Endodermal cell (in vitro differentiated cells): ENCODE measurements at regions not wholly inside any gene's neighbourhood (a gene's known extent, or its start where the extent isn't known, plus 50 kb on each side); places are given as distances from the start of the nearest gene placed in this dataset.

Source experiments
- DNase-seq: peaks from one replicate; pipeline ENCODE4 v3.0.0-alpha.2; 2017
- H3K27ac ChIP-seq: 2 replicates; pipeline ENCODE4 v1.5.1; 2013; ENCODE audit warnings: mild to moderate bottlenecking, low read depth, low read length, moderate library complexity
- H3K27me3 ChIP-seq: 2 replicates; pipeline ENCODE4 v1.6.1; 2013; ENCODE audit warnings: mild to moderate bottlenecking, low read length, moderate library complexity; ENCODE audit not compliant: insufficient read depth, control insufficient read depth, poor library complexity, severe bottlenecking
- H3K36me3 ChIP-seq: 2 replicates; pipeline ENCODE4 v1.7.0; 2013; ENCODE audit warnings: mild to moderate bottlenecking, low read length, moderate library complexity; ENCODE audit not compliant: control insufficient read depth, insufficient read depth
- H3K4me1 ChIP-seq: one replicate; pipeline ENCODE4 v1.7.0; 2013; ENCODE audit warnings: low read length; ENCODE audit not compliant: control insufficient read depth, insufficient read depth
- H3K4me3 ChIP-seq: 2 replicates; pipeline ENCODE4 v1.5.1; 2013; ENCODE audit warnings: mild to moderate bottlenecking, low read length, moderate library complexity
- H3K9ac ChIP-seq: 2 replicates; pipeline ENCODE4 v1.6.1; 2013; ENCODE audit warnings: mild to moderate bottlenecking, low read length, moderate library complexity; ENCODE audit not compliant: poor library complexity, severe bottlenecking; ENCODE audit errors: extremely low read depth
- H3K9me3 ChIP-seq: 2 replicates; pipeline ENCODE4 v1.6.1; 2013; ENCODE audit warnings: mild to moderate bottlenecking, low read length, moderate library complexity; ENCODE audit not compliant: control insufficient read depth
- H3K27ac Mint-ChIP-seq: 2 replicates; pipeline ENCODE4 v1.8.0; 2020; ENCODE audit warnings: mixed read lengths
- H3K27me3 Mint-ChIP-seq: 2 replicates; pipeline ENCODE4 v1.8.0; 2021; ENCODE audit warnings: mild to moderate bottlenecking, mixed read lengths; ENCODE audit not compliant: insufficient read depth
- H3K36me3 Mint-ChIP-seq: 2 replicates; pipeline ENCODE4 v1.8.0; 2020; ENCODE audit warnings: low read depth, mixed read lengths
- H3K4me1 Mint-ChIP-seq: 2 replicates; pipeline ENCODE4 v1.8.0; 2020; ENCODE audit warnings: mixed read lengths
- H3K4me3 Mint-ChIP-seq: 2 replicates; pipeline ENCODE4 v1.8.0; 2020; ENCODE audit warnings: mild to moderate bottlenecking, moderate library complexity, mixed read lengths
- H3K9me3 Mint-ChIP-seq: 2 replicates; pipeline ENCODE4 v1.8.0; 2020; ENCODE audit warnings: mild to moderate bottlenecking, mixed read lengths
- CTCF ChIP-seq: fragments of 200-600 bp; sonication (generic); conservative IDR thresholded peaks from 2 replicates; pipeline ENCODE4 v1.5.0; 2021; ENCODE audit warnings: antibody characterized with exemption, mild to moderate bottlenecking
- WGBS, 2 experiments: methylation state at CpG; one replicate each; pipeline versions ENCODE4 v1.1.5 to v1.1.7; 2013; ENCODE audit warnings: missing lambda C conversion rate in 2 of 2, mixed read lengths in 1 of 2; ENCODE audit not compliant: insufficient coverage in 1 of 2, insufficient read length in 1 of 2; 5-methylcytosine and 5-hydroxymethylcytosine counted together

- H3K4me3 ChIP-seq = no peak overlapping the region
- no peak overlapping the region for H3K9ac ChIP-seq
- no peaks in the 10 kb centered on the region for H3K27me3 ChIP-seq
- H3K36me3 Mint-ChIP-seq = no peaks in the 10 kb centered on the region
- no peaks in the 10 kb centered on the region for H3K9me3 Mint-ChIP-seq
- H3K27ac ChIP-seq = no peak overlapping the region
- H3K9me3 ChIP-seq = no peaks in the 10 kb centered on the region
- no peaks in the 10 kb centered on the region for H3K36me3 ChIP-seq
- no peak for TF ChIP-seq CTCF
- H3K4me1 ChIP-seq = no peaks in the 10 kb centered on the region
- no peak overlapping the region for H3K27ac Mint-ChIP-seq
- DNase-seq = no peak
- no peak overlapping the region for H3K4me3 Mint-ChIP-seq
- peaks cover 7% of the 10 kb centered on the region for H3K4me1 Mint-ChIP-seq
- no peaks in the 10 kb centered on the region for H3K27me3 Mint-ChIP-seq
Measured at GRCh38 chr4:66489370-66489769, 819.1 kb upstream of the EPHA5 start.

DNA sequence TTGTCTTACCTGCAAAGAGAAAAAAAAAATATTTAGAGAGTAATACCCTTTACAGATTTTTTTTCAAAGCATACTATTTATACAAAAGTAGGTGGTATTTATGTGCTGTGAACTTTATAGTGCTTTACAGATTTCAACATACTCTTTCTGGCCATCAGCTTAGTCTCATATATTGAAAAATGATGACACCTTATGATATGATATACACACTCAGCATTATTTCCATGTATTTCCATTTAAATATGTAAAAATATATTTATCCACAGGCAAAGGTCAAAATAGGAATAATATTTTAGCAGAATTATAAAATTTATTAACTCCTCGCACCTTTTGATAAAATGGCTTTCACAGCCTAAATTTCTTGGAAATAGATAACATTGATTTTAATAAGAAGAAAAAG, 815.8 kb upstream of the EPHA5 start:
- no peaks in the 10 kb centered on the region for H3K27me3 Mint-ChIP-seq
- WGBS, 2 experiments = no CpG with 5 or more reads among the region's 1 CpG
- Histone ChIP-seq H3K27ac (no peak overlapping the region), H3K27me3 (no peaks in the 10 kb centered on the region), H3K9me3 (no peaks in the 10 kb centered on the region), H3K9ac (no peak overlapping the region), H3K4me3 (no peak overlapping the region), H3K4me1 (no peaks in the 10 kb centered on the region), H3K36me3 (no peaks in the 10 kb centered on the region)
- TF ChIP-seq CTCF = no peak
- H3K4me3 Mint-ChIP-seq = no peak overlapping the region
- peaks cover 7% of the 10 kb centered on the region for H3K4me1 Mint-ChIP-seq
- H3K27ac Mint-ChIP-seq = no peak overlapping the region
- no peak for DNase-seq
- H3K9me3 Mint-ChIP-seq = no peaks in the 10 kb centered on the region
- no peaks in the 10 kb centered on the region for H3K36me3 Mint-ChIP-seq

- Histone ChIP-seq H3K9me3 (no peaks in the 10 kb centered on the region), H3K9ac (no peak overlapping the region), H3K27me3 (no peaks in the 10 kb centered on the region), H3K36me3 (no peaks in the 10 kb centered on the region), H3K4me3 (no peak overlapping the region), H3K27ac (no peak overlapping the region), H3K4me1 (no peaks in the 10 kb centered on the region)
- TF ChIP-seq CTCF = no peak
- no peaks in the 10 kb centered on the region for H3K27me3 Mint-ChIP-seq
- H3K27ac Mint-ChIP-seq = no peak overlapping the region
- H3K36me3 Mint-ChIP-seq = no peaks in the 10 kb centered on the region
- DNase-seq = no peak
- H3K4me3 Mint-ChIP-seq = no peak overlapping the region
- 91% methylated on average over 1 of the region's 1 CpG; no CpG with 5 or more reads in 1 of the 2 experiments for WGBS, 2 experiments
- no peaks in the 10 kb centered on the region for H3K4me1 Mint-ChIP-seq
- no peaks in the 10 kb centered on the region for H3K9me3 Mint-ChIP-seq
Measured at GRCh38 chr4:66482186-66482585, 811.9 kb upstream of the EPHA5 start.
